GM23248 (cell line): ENCODE measurements at regions not wholly inside any gene's neighbourhood (a gene's known extent, or its start where the extent isn't known, plus 50 kb on each side); places are given as distances from the start of the nearest gene placed in this dataset.

Experiments
- EZH2 ChIP-seq: fragments of 200-600 bp; sonication (generic); IDR thresholded peaks from 2 replicates; pipeline ENCODE4 v1.6.1; 2018; ENCODE audit warnings: antibody characterized with exemption, mild to moderate bottlenecking; ENCODE audit not compliant: insufficient read depth, poor library complexity, severe bottlenecking
- EZH2phosphoT487 ChIP-seq: fragments of 200-600 bp; sonication (generic); IDR thresholded peaks from 2 replicates; pipeline ENCODE4 v1.6.1; 2018; ENCODE audit warnings: antibody characterized with exemption, moderate library complexity, mild to moderate bottlenecking, low read depth; ENCODE audit not compliant: insufficient read depth

- no peak for TF ChIP-seq EZH2
- TF ChIP-seq EZH2phosphoT487, result no peak
Measured at GRCh38 chr5:100444961-100445360, 90.2 kb upstream of the FAM174A start.
